ENCODE measurements at regions not wholly inside any gene's neighbourhood (a gene's known extent, or its start where the extent isn't known, plus 50 kb on each side); places are given as distances from the start of the nearest gene placed in this dataset.

DNA sequence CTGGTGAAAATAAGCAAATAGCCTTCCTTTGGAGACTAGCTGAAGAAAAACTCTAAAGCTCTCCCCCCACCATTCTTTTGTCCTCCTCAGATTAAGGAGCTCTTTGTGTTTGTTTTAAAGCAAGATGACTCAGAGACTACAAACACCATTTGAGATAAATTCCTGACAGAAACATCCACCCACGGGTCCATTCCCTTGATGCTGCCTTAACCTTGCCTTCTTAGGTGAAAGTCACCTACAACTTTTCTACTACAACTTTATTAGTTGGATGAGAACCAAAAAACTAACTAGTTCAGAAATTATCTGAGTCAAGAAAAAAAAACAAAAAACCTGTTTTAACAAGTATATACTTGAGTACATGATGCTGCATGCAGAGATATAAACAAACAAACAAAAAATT is 831.1 kb downstream of the NR2F1-AS1 start:
- H3K9me3 ChIP-seq (ENCODE audit: insufficient read depth, low read length) = no peaks in the 10 kb centered on the region
- H3K4me2 ChIP-seq (ENCODE audit: low read length) = no peak overlapping the region
- H3K36me3 ChIP-seq (replicated peaks; ENCODE audit: low read depth, low read length) = no peaks in the 10 kb centered on the region
- H3K79me2 ChIP-seq (ENCODE audit: low read length) = no peaks in the 10 kb centered on the region
- no peaks in the 10 kb centered on the region for H3K27me3 ChIP-seq (ENCODE audit: low read depth, low read length)
- H3K4me3 ChIP-seq (ENCODE audit: low read length) = no peak overlapping the region
- no peak overlapping the region for H3K27ac ChIP-seq (ENCODE audit: low read length)
- no peak for TF ChIP-seq EZH2phosphoT487 (IDR thresholded peaks at IDR 0.05; ENCODE audit: low read depth)
- TF ChIP-seq, protein P1, sequence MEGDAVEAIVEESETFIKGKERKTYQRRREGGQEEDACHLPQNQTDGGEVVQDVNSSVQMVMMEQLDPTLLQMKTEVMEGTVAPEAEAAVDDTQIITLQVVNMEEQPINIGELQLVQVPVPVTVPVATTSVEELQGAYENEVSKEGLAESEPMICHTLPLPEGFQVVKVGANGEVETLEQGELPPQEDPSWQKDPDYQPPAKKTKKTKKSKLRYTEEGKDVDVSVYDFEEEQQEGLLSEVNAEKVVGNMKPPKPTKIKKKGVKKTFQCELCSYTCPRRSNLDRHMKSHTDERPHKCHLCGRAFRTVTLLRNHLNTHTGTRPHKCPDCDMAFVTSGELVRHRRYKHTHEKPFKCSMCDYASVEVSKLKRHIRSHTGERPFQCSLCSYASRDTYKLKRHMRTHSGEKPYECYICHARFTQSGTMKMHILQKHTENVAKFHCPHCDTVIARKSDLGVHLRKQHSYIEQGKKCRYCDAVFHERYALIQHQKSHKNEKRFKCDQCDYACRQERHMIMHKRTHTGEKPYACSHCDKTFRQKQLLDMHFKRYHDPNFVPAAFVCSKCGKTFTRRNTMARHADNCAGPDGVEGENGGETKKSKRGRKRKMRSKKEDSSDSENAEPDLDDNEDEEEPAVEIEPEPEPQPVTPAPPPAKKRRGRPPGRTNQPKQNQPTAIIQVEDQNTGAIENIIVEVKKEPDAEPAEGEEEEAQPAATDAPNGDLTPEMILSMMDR (IDR thresholded peaks at IDR 0.05; ENCODE audit: low read depth, low read length) = no peak
- peaks cover 12% of the 10 kb centered on the region; the same call in 1 of the 2 replicates for H3K4me1 ChIP-seq (ENCODE audit: low read length)
- H2AFZ ChIP-seq (ENCODE audit: low read depth, low read length) = no peak overlapping the region
- H3K9ac ChIP-seq (ENCODE audit: low read length) = no peak overlapping the region
- no peaks in the 10 kb centered on the region for H4K20me1 ChIP-seq (ENCODE audit: insufficient read depth, low read length)

GRCh38 chr5:92748072-92748676 is 832.8 kb downstream of the NR2F1-AS1 start:
- Histone ChIP-seq H3K27ac (ENCODE audit: low read length) (no peak overlapping the region), H3K4me2 (ENCODE audit: low read length) (no peak overlapping the region), H2AFZ (ENCODE audit: low read depth, low read length) (no peak overlapping the region), H3K9ac (ENCODE audit: low read length) (no peak overlapping the region), H4K20me1 (ENCODE audit: insufficient read depth, low read length) (no peaks in the 10 kb centered on the region), H3K27me3 (ENCODE audit: low read depth, low read length) (no peaks in the 10 kb centered on the region), H3K79me2 (ENCODE audit: low read length) (no peaks in the 10 kb centered on the region), H3K36me3 (replicated peaks; ENCODE audit: low read depth, low read length) (no peaks in the 10 kb centered on the region), H3K4me3 (ENCODE audit: low read length) (no peak overlapping the region), H3K4me1 (ENCODE audit: low read length) (peaks cover 12% of the 10 kb centered on the region; the same call in 1 of the 2 replicates), H3K9me3 (ENCODE audit: insufficient read depth, low read length) (no peaks in the 10 kb centered on the region)
- TF ChIP-seq EZH2phosphoT487 (IDR thresholded peaks at IDR 0.05; ENCODE audit: low read depth) = no peak
- TF ChIP-seq, protein P1 (IDR thresholded peaks at IDR 0.05; ENCODE audit: low read depth, low read length) = no peak

DNA sequence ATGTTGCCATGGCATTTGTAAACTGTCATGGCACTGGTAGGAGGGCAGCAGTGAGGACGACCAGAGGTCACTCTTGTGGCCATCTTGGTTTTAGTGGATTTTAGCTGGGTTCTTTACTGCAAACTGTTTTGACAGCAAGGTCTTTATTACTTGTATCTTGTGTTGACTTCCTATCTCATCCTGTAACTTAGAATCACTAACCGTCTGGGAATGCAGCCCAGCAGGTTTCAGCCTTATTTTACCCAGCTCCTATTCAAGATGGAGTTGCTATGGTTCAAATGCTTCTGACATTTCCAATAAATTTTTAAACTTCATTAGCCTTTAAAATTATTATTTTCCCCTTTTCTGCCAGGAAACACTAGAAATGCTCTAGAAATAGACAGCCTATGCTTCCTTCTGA is 839.1 kb downstream of the NR2F1-AS1 start:
- no peaks in the 10 kb centered on the region for H4K20me1 ChIP-seq (ENCODE audit: insufficient read depth, low read length)
- no peak overlapping the region for H3K4me2 ChIP-seq (ENCODE audit: low read length)
- no peak overlapping the region for H3K4me3 ChIP-seq (ENCODE audit: low read length)
- peaks cover 10% of the 10 kb centered on the region; the same call in 1 of the 2 replicates for H3K4me1 ChIP-seq (ENCODE audit: low read length)
- H3K9me3 ChIP-seq (ENCODE audit: insufficient read depth, low read length) = no peaks in the 10 kb centered on the region
- no peak overlapping the region for H3K27ac ChIP-seq (ENCODE audit: low read length)
- no peak for TF ChIP-seq EZH2phosphoT487 (IDR thresholded peaks at IDR 0.05; ENCODE audit: low read depth)
- TF ChIP-seq, protein P1 (IDR thresholded peaks at IDR 0.05; ENCODE audit: low read depth, low read length) = no peak
- H3K27me3 ChIP-seq (ENCODE audit: low read depth, low read length) = no peaks in the 10 kb centered on the region
- H2AFZ ChIP-seq (ENCODE audit: low read depth, low read length) = no peak overlapping the region
- no peak overlapping the region for H3K9ac ChIP-seq (ENCODE audit: low read length)
- no peaks in the 10 kb centered on the region for H3K36me3 ChIP-seq (replicated peaks; ENCODE audit: low read depth, low read length)
- no peaks in the 10 kb centered on the region for H3K79me2 ChIP-seq (ENCODE audit: low read length)

- TF ChIP-seq, protein P1 (IDR thresholded peaks at IDR 0.05; ENCODE audit: low read depth, low read length) = no peak
- no peak for TF ChIP-seq EZH2phosphoT487 (IDR thresholded peaks at IDR 0.05; ENCODE audit: low read depth)
- no peak overlapping the region for H3K27ac ChIP-seq (ENCODE audit: low read length)
- no peaks in the 10 kb centered on the region for H3K36me3 ChIP-seq (replicated peaks; ENCODE audit: low read depth, low read length)
- H4K20me1 ChIP-seq (ENCODE audit: insufficient read depth, low read length) = no peaks in the 10 kb centered on the region
- no peaks in the 10 kb centered on the region for H3K4me1 ChIP-seq (ENCODE audit: low read length)
- H3K9ac ChIP-seq (ENCODE audit: low read length) = no peak overlapping the region
- H3K9me3 ChIP-seq (ENCODE audit: insufficient read depth, low read length) = no peaks in the 10 kb centered on the region
- no peak overlapping the region for H3K4me3 ChIP-seq (ENCODE audit: low read length)
- H2AFZ ChIP-seq (ENCODE audit: low read depth, low read length) = no peak overlapping the region
- H3K4me2 ChIP-seq (ENCODE audit: low read length) = no peak overlapping the region
- H3K27me3 ChIP-seq (ENCODE audit: low read depth, low read length) = no peaks in the 10 kb centered on the region
- H3K79me2 ChIP-seq (ENCODE audit: low read length) = no peaks in the 10 kb centered on the region
Observed at GRCh38 chr5:92734211-92734940, 846.6 kb downstream of the NR2F1-AS1 start.

Data from OCI-LY3 (cell line).